ENCODE measurements at regions not wholly inside any gene's neighbourhood (a gene's known extent, or its start where the extent isn't known, plus 50 kb on each side); places are given as distances from the start of the nearest gene placed in this dataset.

DNA sequence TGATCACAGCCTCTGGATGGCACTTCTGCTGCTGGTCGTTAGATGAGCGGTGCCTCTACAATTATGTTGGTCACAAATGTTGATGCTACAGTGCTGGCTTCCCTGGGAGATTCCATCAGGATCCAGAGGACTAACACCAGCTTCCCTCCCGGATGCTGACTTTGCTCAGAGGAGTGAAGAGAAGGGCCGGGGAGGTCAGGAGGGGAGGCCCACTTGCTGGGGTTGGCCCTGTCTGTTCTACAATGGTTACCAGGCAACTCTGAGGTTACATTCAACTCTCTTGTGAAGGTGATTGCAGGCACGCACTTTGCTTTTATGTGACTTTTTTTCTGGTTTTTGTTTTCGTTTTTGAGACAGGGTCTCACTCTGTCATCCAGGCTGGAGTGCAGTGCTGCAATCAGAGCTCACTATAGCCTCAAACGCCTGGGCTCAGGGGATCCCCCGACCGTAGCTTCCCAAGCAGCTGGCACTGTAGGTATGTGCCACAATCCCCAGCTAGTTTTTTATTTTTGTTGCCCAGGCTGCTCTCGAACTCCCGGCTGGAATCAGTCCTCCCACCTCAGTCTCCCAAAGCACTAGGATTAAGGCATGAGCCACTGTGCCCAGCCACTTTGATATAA lies 112.5 kb downstream of the ADSS2 start:
- Mint-ChIP-seq H3K36me3 (no peaks in the 10 kb centered on the region), H3K27me3 (peaks cover 7% of the 10 kb centered on the region), H3K9me3 (peaks cover 0 to 2% (median 0%) of the 10 kb centered on the region in 3 donors), H3K4me3 (no peak overlapping the region), H3K27ac (peak overlapping the region in 1 of 3 donors; percentile 15), H3K4me1 (no peaks in the 10 kb centered on the region)

DNA sequence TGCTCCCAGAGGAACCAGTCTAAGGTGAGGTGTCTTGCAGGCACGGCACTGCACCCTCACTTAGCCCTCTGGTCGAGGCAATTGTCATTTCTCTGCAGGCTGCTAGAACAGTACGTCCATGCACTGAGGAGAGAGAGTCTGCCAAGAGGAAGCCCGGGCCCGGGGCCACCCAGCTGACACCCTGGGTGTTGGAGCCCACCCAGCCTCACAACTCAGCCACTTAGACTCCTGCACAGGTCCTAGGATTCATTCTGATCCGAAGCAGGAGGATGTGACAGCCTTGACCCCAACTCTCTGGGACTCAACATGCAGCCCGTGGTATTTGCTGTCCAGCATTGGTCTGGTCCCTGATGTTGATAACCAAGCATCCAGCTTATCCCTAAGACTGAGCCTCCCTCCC lies 111.9 kb downstream of the ADSS2 start:
- peaks cover 0 to 2% (median 0%) of the 10 kb centered on the region in 3 donors for H3K9me3 Mint-ChIP-seq
- H3K27ac Mint-ChIP-seq, result no peak overlapping the region
- H3K27me3 Mint-ChIP-seq, result peaks cover 5% of the 10 kb centered on the region
- H3K36me3 Mint-ChIP-seq, result no peaks in the 10 kb centered on the region
- no peak overlapping the region for H3K4me3 Mint-ChIP-seq
- no peaks in the 10 kb centered on the region for H3K4me1 Mint-ChIP-seq

DNA sequence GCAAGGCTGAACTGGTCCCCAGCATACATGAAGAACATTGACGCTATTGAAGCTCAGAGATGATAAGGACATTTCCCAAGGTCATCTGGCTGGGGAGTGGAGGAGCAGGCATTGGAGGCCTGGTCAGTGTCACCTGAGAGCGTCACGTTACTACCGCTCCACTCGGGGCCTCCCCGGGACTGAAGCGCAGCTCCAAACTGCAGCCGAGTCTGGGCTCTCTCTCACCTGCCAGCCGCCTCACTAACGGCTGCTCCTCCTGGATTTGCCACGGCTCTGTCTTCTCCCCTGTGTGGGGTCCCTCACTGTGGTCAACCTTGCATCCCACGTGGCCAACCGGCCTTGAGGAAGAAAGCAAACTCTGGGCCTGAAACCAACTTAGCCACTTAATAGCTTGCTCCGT lies 111.3 kb downstream of the ADSS2 start:
- Mint-ChIP-seq H3K4me1 (no peaks in the 10 kb centered on the region), H3K9me3 (peaks cover 0 to 2% (median 0%) of the 10 kb centered on the region in 3 donors), H3K36me3 (no peaks in the 10 kb centered on the region), H3K27me3 (peaks cover 5% of the 10 kb centered on the region), H3K27ac (no peak overlapping the region), H3K4me3 (no peak overlapping the region)

DNA sequence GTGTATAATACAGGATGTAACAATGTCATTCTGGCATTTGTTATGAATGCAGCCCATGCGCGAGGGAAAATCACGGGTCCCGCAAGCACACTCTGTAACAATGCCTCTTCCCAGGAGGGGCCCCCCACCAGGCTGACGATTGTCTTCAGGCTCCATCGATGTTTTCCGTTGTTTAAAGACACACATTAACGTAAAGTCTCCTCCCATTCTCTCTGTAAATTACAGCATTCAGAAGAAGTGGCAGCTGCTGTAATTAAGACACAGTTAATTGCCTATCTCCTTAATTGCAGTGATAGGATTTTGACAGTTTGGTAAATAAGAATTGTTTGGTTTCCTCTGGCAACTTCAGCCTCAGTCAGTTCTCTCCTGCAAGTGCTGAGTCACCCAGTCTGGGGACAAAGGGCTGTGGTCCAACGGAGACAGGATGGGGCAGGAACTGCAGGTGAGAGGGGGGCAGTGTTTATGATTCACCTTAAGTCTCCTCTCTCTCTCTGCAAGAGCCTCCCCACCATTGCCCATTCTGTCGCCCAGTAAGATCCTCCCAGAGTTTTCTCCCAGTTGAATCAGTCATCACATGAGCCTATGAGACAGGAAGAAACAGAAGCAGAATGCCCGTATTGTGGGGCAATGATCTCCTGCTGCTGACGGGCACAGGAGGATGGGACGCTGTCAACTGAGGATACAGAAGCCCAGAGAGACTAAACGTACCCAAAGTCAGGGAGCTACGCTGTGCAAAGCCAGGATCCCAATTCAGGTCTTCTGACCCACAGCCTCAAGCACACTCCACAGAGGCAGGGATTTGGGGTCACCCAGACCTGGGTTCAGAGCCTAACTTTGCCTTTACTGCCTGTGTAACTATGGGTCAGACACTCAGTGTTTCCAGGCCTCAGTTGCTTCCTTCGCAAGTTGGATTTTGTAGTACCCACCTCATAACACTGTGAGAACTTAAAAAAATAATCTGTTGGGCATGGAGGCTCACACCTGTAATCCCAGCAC lies 110.0 kb downstream of the ADSS2 start:
- no peak overlapping the region for H3K27ac Mint-ChIP-seq

DNA sequence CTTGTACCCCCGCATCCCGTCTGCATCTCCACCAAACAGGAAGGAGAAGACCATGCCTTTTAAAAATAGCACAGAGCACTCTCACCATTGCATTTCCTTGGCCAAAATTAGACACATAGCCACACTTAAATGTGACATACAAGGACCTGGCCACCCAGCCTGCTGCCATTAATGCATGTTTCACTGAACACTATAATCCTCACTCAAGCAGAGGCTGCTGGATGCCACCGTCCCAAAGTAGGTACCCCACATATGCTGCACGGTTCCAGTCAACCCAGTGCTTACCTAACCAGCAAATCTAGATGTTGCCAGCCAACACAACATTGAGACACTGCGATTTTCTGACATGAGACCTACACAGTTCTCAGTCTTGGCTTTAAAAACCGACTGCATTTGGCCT lies 107.7 kb downstream of the ADSS2 start:
- Mint-ChIP-seq H3K4me3 (no peak overlapping the region), H3K9me3 (peaks cover 9 to 12% (median 11%) of the 10 kb centered on the region in 3 donors), H3K27ac (no peak overlapping the region), H3K36me3 (peaks cover 3% of the 10 kb centered on the region), H3K27me3 (peaks cover 7% of the 10 kb centered on the region), H3K4me1 (peaks cover 0 to 2% (median under 1%) of the 10 kb centered on the region in 3 donors)

More for the DNA sequence above, 110.0 kb downstream of the ADSS2 start:
- H3K27me3 Mint-ChIP-seq, result peaks cover 5% of the 10 kb centered on the region
- peaks cover 5 to 8% (median 7%) of the 10 kb centered on the region in 3 donors for H3K9me3 Mint-ChIP-seq
- H3K4me1 Mint-ChIP-seq, result peaks cover 0 to 2% (median 0%) of the 10 kb centered on the region in 3 donors
- no peak overlapping the region for H3K4me3 Mint-ChIP-seq
- H3K36me3 Mint-ChIP-seq, result peaks cover 3% of the 10 kb centered on the region

DNA sequence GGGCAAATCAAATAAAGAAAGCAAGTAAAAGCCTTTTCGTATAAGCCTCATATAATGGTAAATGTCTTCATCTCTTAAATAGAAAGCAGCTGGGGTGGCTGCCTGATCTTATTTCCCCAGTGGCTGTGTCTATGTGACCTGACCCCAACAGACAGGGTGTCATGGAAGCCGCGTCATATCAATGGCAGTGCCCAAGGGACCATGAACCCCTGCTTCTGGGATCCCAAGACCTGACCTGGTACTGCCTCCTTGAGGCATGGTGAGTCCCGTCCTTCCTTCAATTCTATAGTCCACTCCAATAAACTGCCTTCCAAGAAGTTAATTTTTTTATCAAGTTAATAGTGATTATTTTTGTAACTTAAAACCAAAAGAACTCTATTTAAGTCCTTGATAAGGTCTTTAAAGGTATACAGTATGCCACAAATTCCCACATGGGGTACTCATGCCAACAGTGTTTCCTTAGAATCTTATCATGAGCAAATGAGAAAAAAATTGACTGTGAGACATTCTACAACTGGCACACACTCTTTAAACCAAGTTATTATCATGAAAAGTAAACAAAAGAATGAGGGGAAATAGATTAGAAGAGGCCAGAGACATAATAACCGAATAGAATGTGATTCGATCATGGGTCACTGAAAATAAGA lies 104.6 kb downstream of the ADSS2 start:
- H3K4me1 Mint-ChIP-seq, result peaks cover 15 to 24% (median 22%) of the 10 kb centered on the region in 3 donors
- H3K36me3 Mint-ChIP-seq, result peaks cover 3% of the 10 kb centered on the region
- H3K9me3 Mint-ChIP-seq, result peaks cover 9 to 13% (median 12%) of the 10 kb centered on the region in 3 donors
- H3K4me3 Mint-ChIP-seq, result no peak overlapping the region
- H3K27me3 Mint-ChIP-seq, result peaks cover 3% of the 10 kb centered on the region
- no peak overlapping the region for H3K27ac Mint-ChIP-seq

GRCh38 chr1:244347942-244348341 lies 103.8 kb downstream of the ADSS2 start:
- H3K4me3 Mint-ChIP-seq, result no peak overlapping the region
- H3K9me3 Mint-ChIP-seq, result peaks cover 9 to 13% (median 12%) of the 10 kb centered on the region in 3 donors
- peaks cover 3% of the 10 kb centered on the region for H3K36me3 Mint-ChIP-seq
- H3K27me3 Mint-ChIP-seq, result peaks cover 3% of the 10 kb centered on the region
- no peak overlapping the region for H3K27ac Mint-ChIP-seq
- peaks cover 22 to 26% (median 24%) of the 10 kb centered on the region in 3 donors for H3K4me1 Mint-ChIP-seq

DNA sequence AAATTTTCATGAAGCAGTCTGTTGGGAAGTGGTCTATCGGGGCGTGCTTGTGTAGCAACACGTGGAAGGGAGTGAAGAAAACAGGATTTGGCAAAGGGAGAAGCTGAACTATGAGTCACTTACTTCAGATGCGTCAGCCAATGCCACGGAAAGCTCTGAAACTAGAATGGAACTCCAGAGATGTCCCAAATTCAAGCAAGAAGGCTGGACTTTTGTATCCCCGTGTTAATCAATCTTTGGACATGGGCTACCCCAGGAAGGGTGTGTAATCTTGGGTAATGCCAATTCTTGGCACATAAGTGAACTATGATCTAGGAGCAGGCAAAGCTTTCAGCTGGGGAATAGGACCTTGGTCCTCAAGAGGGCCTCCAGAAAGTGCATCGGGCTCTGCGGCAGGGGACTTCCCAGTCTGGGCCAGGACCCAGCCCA lies 102.6 kb downstream of the ADSS2 start:
- Mint-ChIP-seq H3K36me3 (peaks cover 3% of the 10 kb centered on the region), H3K9me3 (peaks cover 9 to 13% (median 12%) of the 10 kb centered on the region in 3 donors), H3K4me1 (peaks cover 24 to 29% (median 24%) of the 10 kb centered on the region in 3 donors), H3K4me3 (peak overlapping the region in 2 of 4 donors; percentile 10 to 67), H3K27me3 (peaks cover 3% of the 10 kb centered on the region), H3K27ac (no peak overlapping the region)

DNA sequence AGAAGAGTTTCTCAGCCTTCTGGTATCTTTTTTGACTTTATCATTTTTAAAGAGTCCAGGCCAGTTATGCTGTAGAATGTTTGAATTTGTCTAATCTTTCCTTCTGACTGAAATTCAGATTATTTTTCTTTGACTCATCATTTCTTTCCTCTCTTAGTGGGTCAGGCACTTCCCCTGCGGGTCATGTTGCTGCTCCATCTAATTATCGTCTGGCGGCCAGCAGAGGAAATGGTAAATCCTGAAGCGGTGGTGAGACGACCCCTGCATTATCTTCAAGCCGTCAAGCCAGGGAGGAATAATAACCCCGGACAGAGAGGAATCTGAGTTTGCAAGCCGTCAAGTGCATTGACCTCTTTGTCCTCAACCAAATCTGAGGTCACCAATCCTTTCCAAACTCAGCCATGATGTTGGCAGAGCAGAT lies 102.1 kb downstream of the ADSS2 start:
- peaks cover 9 to 13% (median 12%) of the 10 kb centered on the region in 3 donors for H3K9me3 Mint-ChIP-seq
- no peak overlapping the region for H3K27ac Mint-ChIP-seq
- H3K36me3 Mint-ChIP-seq, result peaks cover 3% of the 10 kb centered on the region
- H3K27me3 Mint-ChIP-seq, result peaks cover 3% of the 10 kb centered on the region
- peaks cover 24 to 29% (median 24%) of the 10 kb centered on the region in 3 donors for H3K4me1 Mint-ChIP-seq
- H3K4me3 Mint-ChIP-seq, result peak overlapping the region; percentile 10 to 95 (median 78)

DNA sequence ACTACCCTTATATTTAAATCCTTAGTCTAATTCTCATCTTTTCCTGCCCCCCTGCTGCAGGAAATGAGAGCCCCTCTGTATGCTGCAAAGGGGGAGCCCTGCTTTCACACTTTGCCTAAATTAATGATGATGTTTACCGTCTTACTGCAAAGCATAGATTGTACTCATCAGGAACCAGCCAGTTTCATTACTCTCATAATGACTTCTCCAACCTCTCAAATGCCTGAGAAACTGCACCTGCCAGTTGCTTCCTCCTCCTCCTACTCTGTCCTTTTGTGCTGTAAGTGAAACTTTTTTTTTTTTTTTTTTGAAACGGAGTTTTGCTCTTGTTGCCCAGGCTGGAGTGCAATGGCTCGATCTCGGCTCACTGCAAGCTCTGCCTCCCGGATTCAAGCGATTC lies 101.7 kb downstream of the ADSS2 start:
- H3K36me3 Mint-ChIP-seq, result peaks cover 3% of the 10 kb centered on the region
- peaks cover 24 to 29% (median 24%) of the 10 kb centered on the region in 3 donors for H3K4me1 Mint-ChIP-seq
- H3K4me3 Mint-ChIP-seq, result peak overlapping the region; percentile 10 to 95 (median 78)
- H3K27ac Mint-ChIP-seq, result no peak overlapping the region
- H3K27me3 Mint-ChIP-seq, result peaks cover 3% of the 10 kb centered on the region
- peaks cover 9 to 13% (median 12%) of the 10 kb centered on the region in 3 donors for H3K9me3 Mint-ChIP-seq

- peaks cover 3% of the 10 kb centered on the region for H3K27me3 Mint-ChIP-seq
- H3K4me1 Mint-ChIP-seq, result peaks cover 24 to 27% (median 24%) of the 10 kb centered on the region in 3 donors
- peaks cover 2 to 6% (median 3%) of the 10 kb centered on the region in 3 donors for H3K9me3 Mint-ChIP-seq
- peak overlapping the region in 2 of 4 donors; percentile 7 to 47 for H3K4me3 Mint-ChIP-seq
- peak overlapping the region in 1 of 3 donors; percentile 54 for H3K27ac Mint-ChIP-seq
- H3K36me3 Mint-ChIP-seq, result peaks cover 2% of the 10 kb centered on the region
These were observed 99.4 kb downstream of the ADSS2 start for GRCh38 chr1:244352156-244352830.

DNA sequence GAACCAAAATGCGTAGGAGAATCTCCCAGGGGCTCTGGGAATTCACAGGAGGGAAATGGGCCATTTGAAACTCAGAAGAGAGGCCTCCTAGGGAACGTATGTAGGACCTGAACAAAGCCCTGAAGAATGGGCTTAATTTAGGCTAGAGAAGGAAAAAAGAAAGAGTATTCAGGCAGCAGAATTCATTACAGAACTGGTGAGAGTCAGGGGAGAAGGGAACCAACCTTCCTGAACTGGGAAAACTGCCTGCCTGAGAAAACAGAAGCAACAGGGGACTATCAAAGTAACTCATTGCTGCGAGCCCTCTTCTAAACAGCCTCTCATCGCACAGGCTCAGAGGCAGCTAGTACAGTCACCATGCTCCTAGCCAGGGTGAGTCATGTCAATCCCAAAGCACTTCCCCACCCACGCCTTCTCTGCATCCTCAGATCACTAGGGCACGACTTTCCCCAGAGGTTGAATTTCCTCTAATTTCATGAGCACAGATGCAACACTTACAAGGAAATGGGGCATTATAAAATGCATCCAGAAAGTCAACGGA lies 98.1 kb downstream of the ADSS2 start:
- Mint-ChIP-seq H3K36me3 (peaks cover 3% of the 10 kb centered on the region), H3K27me3 (peaks cover 3% of the 10 kb centered on the region), H3K4me1 (peaks cover 24 to 27% (median 24%) of the 10 kb centered on the region in 3 donors), H3K4me3 (no peak overlapping the region), H3K9me3 (peaks cover 0 to 4% (median 0%) of the 10 kb centered on the region in 3 donors), H3K27ac (no peak overlapping the region)

- no peak overlapping the region for H3K27ac Mint-ChIP-seq
- no peaks in the 10 kb centered on the region for H3K9me3 Mint-ChIP-seq
- no peaks in the 10 kb centered on the region for H3K27me3 Mint-ChIP-seq
- peaks cover 4% of the 10 kb centered on the region for H3K36me3 Mint-ChIP-seq
- H3K4me3 Mint-ChIP-seq, result no peak overlapping the region
- peaks cover 15 to 19% (median 19%) of the 10 kb centered on the region in 3 donors for H3K4me1 Mint-ChIP-seq
These were observed 96.9 kb downstream of the ADSS2 start for GRCh38 chr1:244354810-244355278.

GRCh38 chr1:244356376-244356775 lies 95.3 kb downstream of the ADSS2 start:
- Mint-ChIP-seq H3K27me3 (no peaks in the 10 kb centered on the region), H3K9me3 (no peaks in the 10 kb centered on the region), H3K27ac (no peak overlapping the region), H3K4me1 (peaks cover 4 to 9% (median 7%) of the 10 kb centered on the region in 3 donors), H3K4me3 (no peak overlapping the region), H3K36me3 (peaks cover 4% of the 10 kb centered on the region)
